Adrenal gland (tissue), 9 donors: ENCODE measurements at regions not wholly inside any gene's neighbourhood (a gene's known extent, or its start where the extent isn't known, plus 50 kb on each side); places are given as distances from the start of the nearest gene placed in this dataset.
"Not testable (repeated sequence)": the region's sequence is repeated elsewhere in the genome, so short reads cannot be mapped to it uniquely, and the experiment has no call there.

ENCODE experiments used
- DNase-seq, 7 donors: peaks; one replicate each; pipeline ENCODE4 v3.0.0-alpha.2; 2019 to 2020
- H3K27ac ChIP-seq, 5 donors: fragments of 200-600 bp; sonication (generic) in 4 of 5; 1 replicate in 3 of 5; 2 replicates in 2 of 5; pipeline versions ENCODE4 v1.5.1 to v1.8.0; 2016 to 2020; ENCODE audit warnings: mild to moderate bottlenecking in 1 of 5
- H3K27me3 ChIP-seq: fragments of 200-600 bp; 2 replicates; pipeline ENCODE4 v1.8.0; 2021
- H3K36me3 ChIP-seq, 2 donors: fragments of 200-600 bp; replicated peaks in 1 of 2; 1 replicate in 1 of 2; 2 replicates in 1 of 2; pipeline versions ENCODE4 v1.5.1 to v1.8.0; 2018 to 2022
- H3K4me1 ChIP-seq, 2 donors: fragments of 200-600 bp; replicated peaks in 1 of 2; 1 replicate in 1 of 2; 2 replicates in 1 of 2; pipeline versions ENCODE4 v1.5.1 to v1.8.0; 2018 to 2021
- H3K4me3 ChIP-seq, 4 donors: fragments of 200-600 bp; sonication (generic) in 3 of 4; one replicate each; pipeline ENCODE4 v1.5.1; 2016 to 2018
- H3K9me3 ChIP-seq, 3 donors: fragments of 200-600 bp; sonication (generic) in 1 of 3; replicated peaks in 1 of 3; 1 replicate in 2 of 3; 2 replicates in 1 of 3; pipeline versions ENCODE4 v1.5.1 to v1.8.0; 2016 to 2021
- CTCF ChIP-seq, 6 experiments: fragments of 450-650 bp in 4 of 6; fragments of 200-600 bp in 2 of 6; sonication (generic) in 1 of 6; IDR thresholded peaks; 1 replicate in 5 of 6; 2 replicates in 1 of 6; pipeline versions ENCODE4 v1.5.1 to v1.8.0; 2016 to 2021; ENCODE audit warnings: antibody characterized with exemption in 6 of 6, mild to moderate bottlenecking in 2 of 6, moderate library complexity in 1 of 6
- POLR2A ChIP-seq, 2 donors: fragments of 450-650 bp; IDR thresholded peaks; one replicate each; pipeline ENCODE4 v1.6.1; 2017; ENCODE audit warnings: antibody characterized with exemption in 2 of 2, mild to moderate bottlenecking in 2 of 2, moderate library complexity in 1 of 2
- WGBS, 4 donors: extraction: QIAGEN DNeasy Blood & Tissue Kit in 2 of 4; methylation state at CpG; one replicate each; pipeline versions ENCODE4 v1.1.5 to v1.1.7; 2013 to 2017; 5-methylcytosine and 5-hydroxymethylcytosine counted together
- intact Hi-C, 2 donors: fragments of 100-400 bp; cut with DNase I; formaldehyde crosslinking; loops; one replicate each; pipeline versions ENCODE4 v1.14.1 to v1.15.0; 2022 to 2023
- donor health status: healthy with polysubstance abuse.
- donor health status: Bipolar disorder and iron deficiency.
- donor health status: DM: yes; HTN: yes; CAD: no.
- donor health status: DM: no; HTN: no; CAD: no.
- donor health status: DM: no; HTN: no; CAD: no.

- Histone ChIP-seq H3K4me3 (no peak overlapping the region), H3K27me3 (no peaks in the 10 kb centered on the region), H3K27ac (no peak overlapping the region), H3K9me3 (no peaks in the 10 kb centered on the region), H3K36me3 (no peaks in the 10 kb centered on the region), H3K4me1 (no peaks in the 10 kb centered on the region)
- TF ChIP-seq CTCF (IDR thresholded peaks at IDR 0.05) = no peak
- TF ChIP-seq POLR2A (IDR thresholded peaks at IDR 0.05) = no peak
- WGBS, 4 donors = 63 to 74% (median 68%) methylated on average over 2 of the region's 2 CpGs
- no peak for DNase-seq
- intact Hi-C loops = no loop called here
Observed at GRCh38 chr10:63843107-63843506, 321.9 kb downstream of the REEP3 start.

GRCh38 chr10:63848871-63849270, 327.7 kb downstream of the REEP3 start:
- WGBS, 4 donors = 38 to 52% (median 47%) methylated on average over 3 of the region's 3 CpGs
- DNase-seq, intact Hi-C loops, H3K9me3 ChIP-seq, H3K36me3 ChIP-seq, H3K4me3 ChIP-seq, H3K27me3 ChIP-seq, H3K27ac ChIP-seq, H3K4me1 ChIP-seq: not testable (repeated sequence)

GRCh38 chr10:63862860-63863259, 341.7 kb downstream of the REEP3 start:
- WGBS, 4 donors = 90 to 100% (median 95%) methylated on average over 1 of the region's 1 CpG
- intact Hi-C loops = no loop called here

GRCh38 chr10:63865210-63865609, 344.0 kb downstream of the REEP3 start:
- no peaks in the 10 kb centered on the region for H3K36me3 ChIP-seq

More at GRCh38 chr10:63862860-63863259, 341.7 kb downstream of the REEP3 start:
- Histone ChIP-seq H3K9me3 (no peaks in the 10 kb centered on the region), H3K27ac (no peak overlapping the region), H3K4me1 (peaks cover 0 to 7% of the 10 kb centered on the region in 2 donors), H3K27me3 (peaks cover 16% of the 10 kb centered on the region), H3K4me3 (no peak overlapping the region), H3K36me3 (no peaks in the 10 kb centered on the region)
- TF ChIP-seq CTCF (IDR thresholded peaks at IDR 0.05) = no peak
- TF ChIP-seq POLR2A (IDR thresholded peaks at IDR 0.05) = no peak
- no peak for DNase-seq

More at GRCh38 chr10:63865210-63865609, 344.0 kb downstream of the REEP3 start:
- peaks cover 16% of the 10 kb centered on the region for H3K27me3 ChIP-seq
- intact Hi-C loops = loop anchor here in 1 of 2 donors (5.0 kb wide), 1 partner anchor 112 kb away; no protein-coding TSS in a partner anchor
- no peak for DNase-seq
- WGBS, 4 donors = 45 to 63% (median 52%) methylated on average over 4 of the region's 4 CpGs
- no peak overlapping the region for H3K27ac ChIP-seq
- H3K9me3 ChIP-seq = no peaks in the 10 kb centered on the region
- TF ChIP-seq POLR2A (IDR thresholded peaks at IDR 0.05) = no peak
- TF ChIP-seq CTCF (IDR thresholded peaks at IDR 0.05) = no peak
- peaks cover 0 to 7% of the 10 kb centered on the region in 2 donors for H3K4me1 ChIP-seq
- no peak overlapping the region for H3K4me3 ChIP-seq
